ENCODE measurements at regions not wholly inside any gene's neighbourhood (a gene's known extent, or its start where the extent isn't known, plus 50 kb on each side); places are given as distances from the start of the nearest gene placed in this dataset.
"Not testable (repeated sequence)": the region's sequence is repeated elsewhere in the genome, so short reads cannot be mapped to it uniquely, and the experiment has no call there.

DNA sequence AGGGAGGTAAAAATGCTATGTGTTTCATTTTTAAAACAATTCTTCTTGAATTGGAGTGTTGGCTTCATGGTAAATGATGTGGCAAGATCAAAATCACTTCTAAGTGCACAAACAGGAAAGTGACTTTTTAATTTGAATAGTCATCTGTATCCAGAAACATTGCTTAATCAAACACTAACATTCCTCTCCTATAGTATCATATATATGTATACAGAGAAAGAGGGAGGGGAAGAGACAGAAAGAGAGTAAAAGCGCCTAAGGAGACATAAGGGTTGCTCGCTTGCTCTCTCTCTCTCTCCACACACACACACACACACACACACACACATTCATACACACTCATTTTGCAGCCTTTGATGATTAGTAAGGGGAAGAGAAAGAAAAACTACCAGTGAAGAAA lies 95.4 kb upstream of the PRDM9 start:
- POLR2A ChIA-PET: no interaction called here
- CTCF ChIA-PET: no interaction called here
- TF ChIP-seq TARDBP (IDR thresholded peaks at IDR 0.05) (no peak), CTBP1 (IDR thresholded peaks at IDR 0.05; ENCODE audit: borderline replicate concordance) (no peak), ELF4 (IDR thresholded peaks at IDR 0.05) (no peak), FOXM1 (IDR thresholded peaks at IDR 0.05; ENCODE audit: borderline replicate concordance) (no peak), NFRKB (IDR thresholded peaks at IDR 0.05) (no peak), FOXK2 (IDR thresholded peaks at IDR 0.05) (no peak), FOXA1 (IDR thresholded peaks at IDR 0.05) (no peak), SP1 (IDR thresholded peaks at IDR 0.05) (no peak)
- TF ChIP-seq, protein P1, sequence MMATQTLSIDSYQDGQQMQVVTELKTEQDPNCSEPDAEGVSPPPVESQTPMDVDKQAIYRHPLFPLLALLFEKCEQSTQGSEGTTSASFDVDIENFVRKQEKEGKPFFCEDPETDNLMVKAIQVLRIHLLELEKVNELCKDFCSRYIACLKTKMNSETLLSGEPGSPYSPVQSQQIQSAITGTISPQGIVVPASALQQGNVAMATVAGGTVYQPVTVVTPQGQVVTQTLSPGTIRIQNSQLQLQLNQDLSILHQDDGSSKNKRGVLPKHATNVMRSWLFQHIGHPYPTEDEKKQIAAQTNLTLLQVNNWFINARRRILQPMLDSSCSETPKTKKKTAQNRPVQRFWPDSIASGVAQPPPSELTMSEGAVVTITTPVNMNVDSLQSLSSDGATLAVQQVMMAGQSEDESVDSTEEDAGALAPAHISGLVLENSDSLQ (IDR thresholded peaks at IDR 0.05): no peak
- DNase-seq (ENCODE audit: extremely low spot score): no peak

DNA sequence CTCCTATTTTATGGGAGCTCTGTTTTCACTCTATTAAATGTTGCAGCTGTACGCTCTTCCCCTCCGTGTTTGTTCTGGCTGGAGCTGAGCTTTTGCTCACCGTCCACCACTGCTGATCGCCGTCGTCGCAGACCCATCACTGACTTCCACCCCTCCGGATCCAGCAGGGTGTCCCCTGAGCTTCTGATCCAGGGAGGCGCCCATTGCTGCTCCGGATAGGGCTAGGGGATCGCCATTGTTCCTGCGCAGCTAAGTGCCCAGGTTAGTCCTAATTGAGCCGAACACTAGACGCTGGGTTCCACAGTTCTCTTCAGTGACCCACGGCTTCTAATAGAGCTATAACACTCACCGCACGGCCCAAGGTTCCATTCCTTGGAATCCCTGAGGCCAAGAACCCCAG lies 96.2 kb upstream of the PRDM9 start:
- DNase-seq (ENCODE audit: extremely low spot score): no peak
- ChIA-PET CTCF (interaction anchor here (1.2 kb wide), 1 partner anchor 10 kb away, joined by 3 read pairs; no protein-coding TSS in a partner anchor), POLR2A (no interaction called here)
- no peak for TF ChIP-seq ELF4 (IDR thresholded peaks at IDR 0.05)
- no peak for TF ChIP-seq SP1 (IDR thresholded peaks at IDR 0.05)
- TF ChIP-seq ARNT (IDR thresholded peaks at IDR 0.05): no peak
- TF ChIP-seq, protein P1 (IDR thresholded peaks at IDR 0.05): no peak
- TF ChIP-seq TARDBP (IDR thresholded peaks at IDR 0.05): no peak
- no peak for TF ChIP-seq BHLHE40 (IDR thresholded peaks at IDR 0.05; ENCODE audit: borderline replicate concordance)
- TF ChIP-seq FOXM1 (IDR thresholded peaks at IDR 0.05; ENCODE audit: borderline replicate concordance): no peak
- no peak for TF ChIP-seq FOXA1 (IDR thresholded peaks at IDR 0.05)
- TF ChIP-seq NFRKB (IDR thresholded peaks at IDR 0.05): no peak

DNA sequence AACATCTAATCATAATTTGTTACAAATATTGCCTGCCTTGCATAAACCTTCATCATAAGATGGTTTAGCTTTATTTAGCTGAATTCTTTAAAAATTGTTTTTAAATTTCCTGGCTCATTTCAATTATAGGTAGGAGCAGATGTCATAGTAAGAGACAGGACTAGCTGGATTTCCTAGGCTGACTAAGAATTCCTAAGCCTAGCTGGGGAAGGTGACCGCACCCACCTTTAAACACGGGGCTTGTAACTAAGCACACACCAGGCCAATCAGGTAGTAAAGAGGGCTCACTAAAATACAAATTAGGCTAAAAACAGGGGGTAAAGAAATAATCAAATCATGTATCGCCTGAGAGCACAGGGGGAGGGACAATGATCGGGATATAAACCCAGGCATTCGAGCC lies 96.6 kb upstream of the PRDM9 start:
- CTCF ChIA-PET: interaction anchor here (1.2 kb wide), 1 partner anchor 11 kb away, joined by 3 read pairs; no protein-coding TSS in a partner anchor
- POLR2A ChIA-PET; DNase-seq (ENCODE audit: extremely low spot score): not testable (repeated sequence)

DNA sequence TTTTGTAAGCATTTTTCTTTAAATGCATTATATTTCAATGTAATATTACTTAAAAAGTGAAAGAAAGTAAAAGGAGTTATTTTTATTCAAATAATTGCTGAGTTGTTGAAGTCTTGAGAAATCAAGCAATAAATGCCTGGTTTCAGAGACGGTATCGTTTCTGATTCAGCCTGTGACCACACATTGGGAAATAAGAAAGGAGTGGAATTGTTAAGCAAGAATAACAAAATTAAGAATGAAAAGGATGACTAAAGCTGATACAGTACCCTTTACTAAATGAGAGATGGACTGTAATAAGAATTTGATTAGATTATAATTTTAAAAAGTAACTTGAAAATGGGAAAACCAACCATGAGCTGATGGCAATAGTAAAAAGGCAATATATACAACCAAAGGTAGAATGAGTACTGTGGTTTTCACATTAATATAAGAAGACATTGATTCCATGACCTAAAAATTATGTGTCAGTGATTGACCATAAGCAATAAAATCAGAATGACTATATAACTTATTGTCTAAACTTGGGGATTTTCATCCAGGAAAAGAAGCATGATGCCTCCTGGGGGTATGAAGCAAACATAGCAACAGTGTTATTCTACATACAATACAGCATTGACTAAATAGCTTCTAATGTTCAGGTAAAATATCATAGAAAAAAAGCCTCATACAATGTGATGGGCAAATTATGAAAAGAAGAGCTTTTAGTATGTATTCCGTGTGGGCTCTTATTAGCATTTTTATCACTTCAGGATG lies 101.9 kb upstream of the PRDM9 start:
- ChIA-PET CTCF (no interaction called here), POLR2A (no interaction called here)
- TF ChIP-seq, protein P1 (IDR thresholded peaks at IDR 0.05): no peak
- TF ChIP-seq SUZ12 (IDR thresholded peaks at IDR 0.05): no peak
- no peak for TF ChIP-seq ELF4 (IDR thresholded peaks at IDR 0.05)
- no peak for TF ChIP-seq FOXK2 (IDR thresholded peaks at IDR 0.05)
- TF ChIP-seq BHLHE40 (IDR thresholded peaks at IDR 0.05; ENCODE audit: borderline replicate concordance): no peak
- no peak for TF ChIP-seq ZNF384 (IDR thresholded peaks at IDR 0.05)
- TF ChIP-seq ARNT (IDR thresholded peaks at IDR 0.05): no peak
- TF ChIP-seq TARDBP (IDR thresholded peaks at IDR 0.05): no peak
- no peak for TF ChIP-seq L3MBTL2 (conservative IDR thresholded peaks at IDR 0.05)
- no peak for TF ChIP-seq FOXA1 (IDR thresholded peaks at IDR 0.05)
- no peak for TF ChIP-seq CTBP1 (IDR thresholded peaks at IDR 0.05; ENCODE audit: borderline replicate concordance)
- TF ChIP-seq HDGF (IDR thresholded peaks at IDR 0.05; ENCODE audit: borderline replicate concordance): no peak
- TF ChIP-seq LEF1 (IDR thresholded peaks at IDR 0.05; ENCODE audit: borderline replicate concordance): no peak
- no peak for TF ChIP-seq FOXM1 (IDR thresholded peaks at IDR 0.05; ENCODE audit: borderline replicate concordance)
- TF ChIP-seq NFRKB (IDR thresholded peaks at IDR 0.05): no peak
- no peak for DNase-seq (ENCODE audit: extremely low spot score)

DNA sequence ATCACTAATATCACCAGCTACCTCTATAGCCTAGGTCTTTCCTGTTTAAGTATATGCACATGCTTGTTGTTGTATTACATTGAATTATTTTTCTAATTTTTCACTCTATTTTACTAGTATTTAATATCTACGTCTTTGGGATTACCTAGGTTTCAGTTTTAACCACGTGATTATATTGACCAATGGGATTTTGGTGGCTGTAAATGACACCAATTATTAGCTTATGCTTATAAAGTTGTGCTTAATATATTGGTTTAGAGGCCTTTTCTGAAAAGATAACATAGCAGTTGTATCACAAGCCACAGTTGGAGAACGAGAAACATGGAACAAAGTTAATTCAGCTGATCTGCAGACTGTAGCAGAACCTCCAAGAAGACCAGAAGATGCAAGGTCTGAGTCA lies 104.8 kb upstream of the PRDM9 start:
- DNase-seq (ENCODE audit: extremely low spot score): no peak
- no peak for TF ChIP-seq LEF1 (IDR thresholded peaks at IDR 0.05; ENCODE audit: borderline replicate concordance)
- no peak for TF ChIP-seq L3MBTL2 (conservative IDR thresholded peaks at IDR 0.05)
- TF ChIP-seq BHLHE40 (IDR thresholded peaks at IDR 0.05; ENCODE audit: borderline replicate concordance): no peak
- no peak for TF ChIP-seq FOXK2 (IDR thresholded peaks at IDR 0.05)
- TF ChIP-seq HDGF (IDR thresholded peaks at IDR 0.05; ENCODE audit: borderline replicate concordance): no peak
- no peak for TF ChIP-seq CTBP1 (IDR thresholded peaks at IDR 0.05; ENCODE audit: borderline replicate concordance)
- no peak for TF ChIP-seq SP1 (IDR thresholded peaks at IDR 0.05)
- no peak for TF ChIP-seq FOXM1 (IDR thresholded peaks at IDR 0.05; ENCODE audit: borderline replicate concordance)
- no peak for TF ChIP-seq TARDBP (IDR thresholded peaks at IDR 0.05)
- no peak for TF ChIP-seq ARNT (IDR thresholded peaks at IDR 0.05)
- TF ChIP-seq, protein P1 (IDR thresholded peaks at IDR 0.05): no peak
- TF ChIP-seq FOXA1 (IDR thresholded peaks at IDR 0.05): no peak
- no peak for TF ChIP-seq SUZ12 (IDR thresholded peaks at IDR 0.05)
- ChIA-PET POLR2A (no interaction called here), CTCF (no interaction called here)

DNA sequence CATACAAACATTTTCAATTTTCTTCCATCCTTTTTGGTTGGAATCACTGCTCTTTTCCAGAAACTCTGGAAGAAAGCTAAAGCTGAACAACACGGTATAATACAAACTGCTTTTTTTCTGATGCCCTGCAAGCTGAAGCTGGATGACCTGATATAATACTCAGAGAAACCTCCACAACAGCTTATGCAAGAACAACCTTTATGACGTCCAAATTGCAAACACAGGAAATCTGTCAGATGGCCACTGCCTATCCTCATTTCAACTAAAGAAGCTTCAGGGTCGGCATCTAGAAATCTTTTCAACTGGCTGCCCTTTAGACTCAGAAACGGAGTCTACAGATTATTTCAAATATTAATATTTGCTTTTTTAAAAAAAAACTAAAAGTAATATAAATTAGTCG lies 106.5 kb upstream of the PRDM9 start:
- ChIA-PET POLR2A (no interaction called here), CTCF (no interaction called here)
- no peak for DNase-seq (ENCODE audit: extremely low spot score)
- TF ChIP-seq ARNT (IDR thresholded peaks at IDR 0.05): no peak
- TF ChIP-seq L3MBTL2 (conservative IDR thresholded peaks at IDR 0.05): no peak
- no peak for TF ChIP-seq FOXA1 (IDR thresholded peaks at IDR 0.05)
- no peak for TF ChIP-seq FOXK2 (IDR thresholded peaks at IDR 0.05)
- TF ChIP-seq SUZ12 (IDR thresholded peaks at IDR 0.05): no peak
- no peak for TF ChIP-seq SP1 (IDR thresholded peaks at IDR 0.05)
- TF ChIP-seq LEF1 (IDR thresholded peaks at IDR 0.05; ENCODE audit: borderline replicate concordance): no peak
- no peak for TF ChIP-seq BHLHE40 (IDR thresholded peaks at IDR 0.05; ENCODE audit: borderline replicate concordance)
- TF ChIP-seq ZNF384 (IDR thresholded peaks at IDR 0.05): no peak
- TF ChIP-seq ELF4 (IDR thresholded peaks at IDR 0.05): no peak

Data from HEK293T (cell line).